ENCODE measurements at regions not wholly inside any gene's neighbourhood (a gene's known extent, or its start where the extent isn't known, plus 50 kb on each side); places are given as distances from the start of the nearest gene placed in this dataset.
A peak's percentile ranks its signal among the peaks of the same experiment; 100 is the strongest.

- 100% methylated on average over 3 of the region's 8 CpGs for WGBS (ENCODE audit: extremely low coverage, insufficient coverage, low lambda C conversion rate)
- Histone ChIP-seq H4K8ac (ENCODE audit: low read depth, low read length) (no peak overlapping the region), H3K36me3 (ENCODE audit: control insufficient read depth, insufficient read depth, low read length) (no peaks in the 10 kb centered on the region), H2BK5ac (ENCODE audit: low read length) (no peak overlapping the region), H2BK15ac (replicated peaks; ENCODE audit: low read depth) (no peak overlapping the region), H4K5ac (ENCODE audit: low read length) (no peak overlapping the region), H3K9ac (ENCODE audit: low read length) (no peak overlapping the region), H3K56ac (ENCODE audit: low read length) (no peak overlapping the region), H3K4me3 (ENCODE audit: low read length) (no peak overlapping the region), H2AK5ac (ENCODE audit: low read length) (no peak overlapping the region), H3K4me1 (ENCODE audit: control insufficient read depth, low read depth, low read length) (no peaks in the 10 kb centered on the region), H3K4ac (ENCODE audit: low read depth, low read length) (no peak overlapping the region), H3K27ac (ENCODE audit: low read depth, low read length) (no peak overlapping the region), H3K79me1 (ENCODE audit: low read length) (no peaks in the 10 kb centered on the region), H3K18ac (ENCODE audit: low read length) (no peak overlapping the region), H3K23ac (ENCODE audit: low read length) (no peak overlapping the region), H3K27me3 (ENCODE audit: insufficient read depth, low read length, poor library complexity) (no peaks in the 10 kb centered on the region), H3K79me2 (ENCODE audit: control insufficient read depth, insufficient read depth, low read length) (no peaks in the 10 kb centered on the region), H3K4me2 (ENCODE audit: low read length) (no peak overlapping the region), H2BK120ac (ENCODE audit: low read depth, low read length) (no peak overlapping the region)
- DNase-seq, result no peak
Measured at GRCh38 chr3:72533591-72534473, 314.4 kb downstream of the SHQ1 start.

GRCh38 chr3:72530426-72530825 is 317.8 kb downstream of the SHQ1 start:
- H2BK120ac ChIP-seq (ENCODE audit: low read depth, low read length), result no peak overlapping the region

GRCh38 chr3:72529081-72529480 is 319.2 kb downstream of the SHQ1 start:
- Histone ChIP-seq H3K18ac (ENCODE audit: low read length) (no peak overlapping the region), H3K27ac (ENCODE audit: low read depth, low read length) (no peak overlapping the region), H3K23ac (ENCODE audit: low read length) (no peak overlapping the region), H2BK120ac (ENCODE audit: low read depth, low read length) (no peak overlapping the region), H3K4me1 (ENCODE audit: control insufficient read depth, low read depth, low read length) (no peaks in the 10 kb centered on the region), H3K4ac (ENCODE audit: low read depth, low read length) (no peak overlapping the region), H4K8ac (ENCODE audit: low read depth, low read length) (no peak overlapping the region), H4K5ac (ENCODE audit: low read length) (no peak overlapping the region), H2AK5ac (ENCODE audit: low read length) (no peak overlapping the region), H3K9ac (ENCODE audit: low read length) (no peak overlapping the region), H3K79me2 (ENCODE audit: control insufficient read depth, insufficient read depth, low read length) (no peaks in the 10 kb centered on the region), H3K36me3 (ENCODE audit: control insufficient read depth, insufficient read depth, low read length) (no peaks in the 10 kb centered on the region), H3K56ac (ENCODE audit: low read length) (no peak overlapping the region), H3K4me3 (ENCODE audit: low read length) (no peak overlapping the region), H2BK15ac (replicated peaks; ENCODE audit: low read depth) (no peak overlapping the region), H3K79me1 (ENCODE audit: low read length) (no peaks in the 10 kb centered on the region), H3K4me2 (ENCODE audit: low read length) (no peak overlapping the region), H3K27me3 (ENCODE audit: insufficient read depth, low read length, poor library complexity) (no peaks in the 10 kb centered on the region), H2BK5ac (ENCODE audit: low read length) (no peak overlapping the region)
- no peak for DNase-seq
- WGBS (ENCODE audit: extremely low coverage, insufficient coverage, low lambda C conversion rate), result no CpG with 5 or more reads among the region's 4 CpGs

More at GRCh38 chr3:72530426-72530825, 317.8 kb downstream of the SHQ1 start:
- Histone ChIP-seq H3K4me3 (ENCODE audit: low read length) (no peak overlapping the region), H3K4me2 (ENCODE audit: low read length) (no peak overlapping the region), H4K8ac (ENCODE audit: low read depth, low read length) (no peak overlapping the region), H3K9ac (ENCODE audit: low read length) (no peak overlapping the region), H3K4ac (ENCODE audit: low read depth, low read length) (no peak overlapping the region), H2BK5ac (ENCODE audit: low read length) (no peak overlapping the region), H3K27me3 (ENCODE audit: insufficient read depth, low read length, poor library complexity) (no peaks in the 10 kb centered on the region), H3K27ac (ENCODE audit: low read depth, low read length) (no peak overlapping the region), H3K79me1 (ENCODE audit: low read length) (no peaks in the 10 kb centered on the region), H3K4me1 (ENCODE audit: control insufficient read depth, low read depth, low read length) (no peaks in the 10 kb centered on the region), H3K36me3 (ENCODE audit: control insufficient read depth, insufficient read depth, low read length) (no peaks in the 10 kb centered on the region), H3K23ac (ENCODE audit: low read length) (no peak overlapping the region), H3K79me2 (ENCODE audit: control insufficient read depth, insufficient read depth, low read length) (no peaks in the 10 kb centered on the region), H3K56ac (ENCODE audit: low read length) (no peak overlapping the region), H4K5ac (ENCODE audit: low read length) (no peak overlapping the region), H2BK15ac (replicated peaks; ENCODE audit: low read depth) (no peak overlapping the region), H2AK5ac (ENCODE audit: low read length) (no peak overlapping the region), H3K18ac (ENCODE audit: low read length) (no peak overlapping the region)
- no peak for DNase-seq

GRCh38 chr3:72523429-72524151 is 324.7 kb downstream of the SHQ1 start:
- Histone ChIP-seq H3K23ac (ENCODE audit: low read length) (no peak overlapping the region), H3K4me1 (ENCODE audit: control insufficient read depth, low read depth, low read length) (no peaks in the 10 kb centered on the region), H4K5ac (ENCODE audit: low read length) (no peak overlapping the region), H3K18ac (ENCODE audit: low read length) (no peak overlapping the region), H2BK120ac (ENCODE audit: low read depth, low read length) (no peak overlapping the region), H3K79me1 (ENCODE audit: low read length) (no peaks in the 10 kb centered on the region), H3K27ac (ENCODE audit: low read depth, low read length) (no peak overlapping the region), H2BK5ac (ENCODE audit: low read length) (no peak overlapping the region), H3K36me3 (ENCODE audit: control insufficient read depth, insufficient read depth, low read length) (no peaks in the 10 kb centered on the region), H3K27me3 (ENCODE audit: insufficient read depth, low read length, poor library complexity) (no peaks in the 10 kb centered on the region), H3K79me2 (ENCODE audit: control insufficient read depth, insufficient read depth, low read length) (no peaks in the 10 kb centered on the region), H3K56ac (ENCODE audit: low read length) (no peak overlapping the region), H4K8ac (ENCODE audit: low read depth, low read length) (no peak overlapping the region), H3K4me2 (ENCODE audit: low read length) (no peak overlapping the region), H3K9ac (ENCODE audit: low read length) (no peak overlapping the region), H3K4me3 (ENCODE audit: low read length) (no peak overlapping the region), H2AK5ac (ENCODE audit: low read length) (no peak overlapping the region), H3K4ac (ENCODE audit: low read depth, low read length) (no peak overlapping the region), H2BK15ac (replicated peaks; ENCODE audit: low read depth) (no peak overlapping the region)
- peak; percentile 11 for DNase-seq
- WGBS (ENCODE audit: extremely low coverage, insufficient coverage, low lambda C conversion rate), result no CpG with 5 or more reads among the region's 9 CpGs

- Histone ChIP-seq H3K56ac (ENCODE audit: low read length) (no peak overlapping the region), H3K27ac (ENCODE audit: low read depth, low read length) (no peak overlapping the region), H3K4me2 (ENCODE audit: low read length) (no peak overlapping the region), H3K79me1 (ENCODE audit: low read length) (no peaks in the 10 kb centered on the region), H3K4me3 (ENCODE audit: low read length) (no peak overlapping the region), H3K36me3 (ENCODE audit: control insufficient read depth, insufficient read depth, low read length) (no peaks in the 10 kb centered on the region), H3K23ac (ENCODE audit: low read length) (no peak overlapping the region), H2AK5ac (ENCODE audit: low read length) (no peak overlapping the region), H2BK120ac (ENCODE audit: low read depth, low read length) (no peak overlapping the region), H3K79me2 (ENCODE audit: control insufficient read depth, insufficient read depth, low read length) (no peaks in the 10 kb centered on the region), H3K4ac (ENCODE audit: low read depth, low read length) (no peak overlapping the region), H3K18ac (ENCODE audit: low read length) (no peak overlapping the region), H3K4me1 (ENCODE audit: control insufficient read depth, low read depth, low read length) (no peaks in the 10 kb centered on the region), H4K5ac (ENCODE audit: low read length) (no peak overlapping the region), H2BK5ac (ENCODE audit: low read length) (no peak overlapping the region), H3K9ac (ENCODE audit: low read length) (no peak overlapping the region), H4K8ac (ENCODE audit: low read depth, low read length) (no peak overlapping the region), H2BK15ac (replicated peaks; ENCODE audit: low read depth) (no peak overlapping the region), H3K27me3 (ENCODE audit: insufficient read depth, low read length, poor library complexity) (no peaks in the 10 kb centered on the region)
- no peak for DNase-seq
- no CpG with 5 or more reads among the region's 8 CpGs for WGBS (ENCODE audit: extremely low coverage, insufficient coverage, low lambda C conversion rate)
Measured at GRCh38 chr3:72520690-72521308, 327.4 kb downstream of the SHQ1 start.

Data from mesendoderm (in vitro differentiated cells).